ENCODE measurements at regions not wholly inside any gene's neighbourhood (a gene's known extent, or its start where the extent isn't known, plus 50 kb on each side); places are given as distances from the start of the nearest gene placed in this dataset.

- no peak overlapping the region for H3K27ac ChIP-seq
- TF ChIP-seq POLR2A (IDR thresholded peaks at IDR 0.05): no peak
- TF ChIP-seq CTCF (IDR thresholded peaks at IDR 0.05): no peak
- intact Hi-C loops (cut with DNase I): no loop called here
- no peaks in the 10 kb centered on the region for H3K9me3 ChIP-seq
- H3K4me3 ChIP-seq: no peak overlapping the region
- no peaks in the 10 kb centered on the region for H3K27me3 ChIP-seq
- H3K36me3 ChIP-seq: no peaks in the 10 kb centered on the region
- DNase-seq: no peak
- WGBS, 2 donors: 44 to 56% methylated on average over 4 of the region's 4 CpGs
- H3K4me1 ChIP-seq: no peaks in the 10 kb centered on the region
These were observed 163.2 kb upstream of the BTBD3 start for GRCh38 chr20:11754451-11754850.

- H3K36me3 ChIP-seq: no peaks in the 10 kb centered on the region
- no peak for DNase-seq
- WGBS, 2 donors: 26 to 34% methylated on average over 6 of the region's 6 CpGs
- no peak overlapping the region for H3K27ac ChIP-seq
- intact Hi-C loops (cut with DNase I): no loop called here
- H3K4me3 ChIP-seq: no peak overlapping the region
- H3K27me3 ChIP-seq: no peaks in the 10 kb centered on the region
- no peak for TF ChIP-seq POLR2A (IDR thresholded peaks at IDR 0.05)
- TF ChIP-seq CTCF (IDR thresholded peaks at IDR 0.05): no peak
- H3K9me3 ChIP-seq: no peaks in the 10 kb centered on the region
- H3K4me1 ChIP-seq: no peaks in the 10 kb centered on the region
These were observed 162.4 kb upstream of the BTBD3 start for GRCh38 chr20:11755071-11755841.

GRCh38 chr20:11761497-11761896, 156.2 kb upstream of the BTBD3 start:
- no peak for TF ChIP-seq CTCF (IDR thresholded peaks at IDR 0.05)
- no peak for TF ChIP-seq POLR2A (IDR thresholded peaks at IDR 0.05)
- Histone ChIP-seq H3K36me3 (no peaks in the 10 kb centered on the region), H3K27ac (no peak overlapping the region), H3K27me3 (no peaks in the 10 kb centered on the region), H3K9me3 (no peaks in the 10 kb centered on the region), H3K4me3 (no peak overlapping the region), H3K4me1 (no peaks in the 10 kb centered on the region)
- intact Hi-C loops (cut with DNase I): no loop called here
- DNase-seq: no peak
- WGBS, 2 donors: 78 to 80% methylated on average over 4 of the region's 4 CpGs

GRCh38 chr20:11766961-11767360, 150.7 kb upstream of the BTBD3 start:
- Histone ChIP-seq H3K27ac (no peak overlapping the region), H3K4me1 (no peaks in the 10 kb centered on the region), H3K36me3 (no peaks in the 10 kb centered on the region), H3K27me3 (no peaks in the 10 kb centered on the region), H3K4me3 (no peak overlapping the region), H3K9me3 (no peaks in the 10 kb centered on the region)
- TF ChIP-seq CTCF (IDR thresholded peaks at IDR 0.05) (no peak), POLR2A (IDR thresholded peaks at IDR 0.05) (no peak)
- 18 to 21% methylated on average over 5 to 6 of the region's 6 CpGs for WGBS, 2 donors
- intact Hi-C loops (cut with DNase I): no loop called here
- DNase-seq: no peak

- TF ChIP-seq POLR2A (IDR thresholded peaks at IDR 0.05): no peak
- no peak for TF ChIP-seq CTCF (IDR thresholded peaks at IDR 0.05)
- no peak overlapping the region for H3K27ac ChIP-seq
- no peaks in the 10 kb centered on the region for H3K36me3 ChIP-seq
- H3K27me3 ChIP-seq: no peaks in the 10 kb centered on the region
- DNase-seq: no peak
- H3K4me1 ChIP-seq: no peaks in the 10 kb centered on the region
- no peak overlapping the region for H3K4me3 ChIP-seq
- H3K9me3 ChIP-seq: no peaks in the 10 kb centered on the region
- intact Hi-C loops (cut with DNase I): no loop called here
- WGBS, 2 donors: 59 to 75% methylated on average over 2 to 3 of the region's 3 CpGs
These were observed 147.9 kb upstream of the BTBD3 start for GRCh38 chr20:11769825-11770224.
